HUDEP-2 (cell line): ENCODE measurements at regions not wholly inside any gene's neighbourhood (a gene's known extent, or its start where the extent isn't known, plus 50 kb on each side); places are given as distances from the start of the nearest gene placed in this dataset.

Source experiments
- DNase-seq, 76 experiments: peaks; one replicate each; lab custom pipeline; 2025; ENCODE audit not compliant: unreplicated experiment in 76 of 76; lab: John Stamatoyannopoulos, UW

GRCh38 chr1:118254491-118255425 lies 69.7 kb upstream of the SPAG17 start:
- DNase-seq = no peak

- no peak for DNase-seq
Measured at GRCh38 chr1:118254001-118254400, 69.0 kb upstream of the SPAG17 start.

- DNase-seq = no peak
Measured at GRCh38 chr1:118253053-118253915, 68.3 kb upstream of the SPAG17 start.

GRCh38 chr1:118252624-118253023 lies 67.6 kb upstream of the SPAG17 start:
- DNase-seq = no peak

- DNase-seq = no peak
Measured at GRCh38 chr1:118250232-118250631, 65.2 kb upstream of the SPAG17 start.

- DNase-seq = no peak
Measured at GRCh38 chr1:118249641-118250040, 64.6 kb upstream of the SPAG17 start.

GRCh38 chr1:118247593-118247992 lies 62.6 kb upstream of the SPAG17 start:
- DNase-seq = peak in 4 of 76 experiments; percentile 4 to 14 (median 8)

- DNase-seq = no peak
Measured at GRCh38 chr1:118246646-118247045, 61.6 kb upstream of the SPAG17 start.

GRCh38 chr1:118244194-118244593 lies 59.2 kb upstream of the SPAG17 start:
- DNase-seq = no peak

- no peak for DNase-seq
Measured at GRCh38 chr1:118243269-118243668, 58.2 kb upstream of the SPAG17 start.
